ENCODE measurements at regions not wholly inside any gene's neighbourhood (a gene's known extent, or its start where the extent isn't known, plus 50 kb on each side); places are given as distances from the start of the nearest gene placed in this dataset.
A peak's percentile ranks its signal among the peaks of the same experiment; 100 is the strongest.

- Mint-ChIP-seq H3K27me3 (no peaks in the 10 kb centered on the region), H3K36me3 (ENCODE audit: low read depth) (peaks cover 9% of the 10 kb centered on the region), H3K9me3 (peaks cover 3% of the 10 kb centered on the region), H3K4me1 (ENCODE audit: low read depth) (peaks cover 29% of the 10 kb centered on the region), H3K27ac (no peak overlapping the region), H3K4me3 (no peak overlapping the region)
- intact Hi-C loops (cut with micrococcal nuclease), result no loop called here
- TF ChIP-seq CTCF (IDR thresholded peaks at IDR 0.05), result no peak
- ATAC-seq (no peak), DNase-seq (no peak)
- ChIA-PET CTCF (interaction anchor here (1.5 kb wide), 1 partner anchor 64 kb away, joined by 4 read pairs; no protein-coding TSS in a partner anchor), POLR2A (interaction anchor here (1.0 to 6.4 kb wide), 10 partner anchors 9 to 904 kb away, joined by 3 to 66 read pairs (median 22); a partner anchor contains a TSS)
Observed at GRCh38 chr6:26243132-26243531, 121.9 kb upstream of the BTN3A2 start.

GRCh38 chr6:26243752-26244151, 121.2 kb upstream of the BTN3A2 start:
- Mint-ChIP-seq H3K4me1 (ENCODE audit: low read depth) (peaks cover 34% of the 10 kb centered on the region), H3K4me3 (no peak overlapping the region), H3K36me3 (ENCODE audit: low read depth) (peaks cover 9% of the 10 kb centered on the region), H3K27ac (no peak overlapping the region), H3K27me3 (no peaks in the 10 kb centered on the region), H3K9me3 (peaks cover 3% of the 10 kb centered on the region)
- TF ChIP-seq CTCF (IDR thresholded peaks at IDR 0.05), result no peak
- ATAC-seq (no peak), DNase-seq (no peak)
- intact Hi-C loops (cut with micrococcal nuclease), result no loop called here
- ChIA-PET CTCF (interaction anchor here (1.5 kb wide), 1 partner anchor 65 kb away, joined by 4 read pairs; no protein-coding TSS in a partner anchor), POLR2A (interaction anchor here (0.9 to 6.4 kb wide), 8 partner anchors 9 to 86 kb away, joined by 3 to 66 read pairs (median 37); a partner anchor contains a TSS)

- CTCF ChIA-PET, result no interaction called here
- intact Hi-C loops (cut with micrococcal nuclease), result no loop called here
- Mint-ChIP-seq H3K27me3 (no peaks in the 10 kb centered on the region), H3K36me3 (ENCODE audit: low read depth) (peaks cover 9% of the 10 kb centered on the region), H3K4me3 (no peak overlapping the region), H3K9me3 (peaks cover 3% of the 10 kb centered on the region), H3K27ac (no peak overlapping the region), H3K4me1 (ENCODE audit: low read depth) (peaks cover 25% of the 10 kb centered on the region)
- no peak for ATAC-seq
- DNase-seq, result no peak
- POLR2A ChIA-PET, result interaction anchor here (0.7 to 5.4 kb wide), 4 partner anchors 8 to 48 kb away, joined by 3 to 53 read pairs (median 20); a partner anchor contains a TSS
- TF ChIP-seq CTCF (IDR thresholded peaks at IDR 0.05), result no peak
Observed at GRCh38 chr6:26246058-26246457, 118.9 kb upstream of the BTN3A2 start.

- no peak for DNase-seq
- intact Hi-C loops (cut with micrococcal nuclease), result no loop called here
- no peak for ATAC-seq
- no peak for TF ChIP-seq CTCF (IDR thresholded peaks at IDR 0.05)
- ChIA-PET CTCF (no interaction called here), POLR2A (interaction anchor here (0.7 to 5.4 kb wide), 4 partner anchors 9 to 48 kb away, joined by 3 to 53 read pairs (median 20); a partner anchor contains a TSS)
- Mint-ChIP-seq H3K36me3 (ENCODE audit: low read depth) (peaks cover 5% of the 10 kb centered on the region), H3K4me1 (ENCODE audit: low read depth) (peaks cover 22% of the 10 kb centered on the region), H3K27me3 (no peaks in the 10 kb centered on the region), H3K4me3 (no peak overlapping the region), H3K27ac (no peak overlapping the region), H3K9me3 (no peaks in the 10 kb centered on the region)
Observed at GRCh38 chr6:26246553-26246952, 118.4 kb upstream of the BTN3A2 start.

GRCh38 chr6:26249707-26249956, 115.4 kb upstream of the BTN3A2 start:
- DNase-seq, result no peak
- intact Hi-C loops (cut with micrococcal nuclease), result no loop called here
- ChIA-PET CTCF (interaction anchor here (1.0 to 3.0 kb wide), 9 partner anchors 10 to 73 kb away, joined by 3 to 18 read pairs (median 8); a partner anchor contains a TSS), POLR2A (interaction anchor here (0.8 to 4.1 kb wide), 27 partner anchors 11 to 1616 kb away, joined by 3 to 35 read pairs (median 4); a partner anchor contains a TSS)
- ATAC-seq, result peak; percentile 25
- Mint-ChIP-seq H3K9me3 (no peaks in the 10 kb centered on the region), H3K27ac (peak overlapping the region; percentile 99), H3K36me3 (ENCODE audit: low read depth) (peaks cover 11% of the 10 kb centered on the region), H3K27me3 (no peaks in the 10 kb centered on the region), H3K4me3 (peak overlapping the region; percentile 82), H3K4me1 (ENCODE audit: low read depth) (peaks cover 31% of the 10 kb centered on the region)
- no peak for TF ChIP-seq CTCF (IDR thresholded peaks at IDR 0.05)

Measured in activated CD8-positive, alpha-beta T cell treated with anti-CD3 and anti-CD28 coated beads for 36 hours (primary cell).